HK-2 (cell line): ENCODE measurements at regions not wholly inside any gene's neighbourhood (a gene's known extent, or its start where the extent isn't known, plus 50 kb on each side); places are given as distances from the start of the nearest gene placed in this dataset.

Experiments
- DNase-seq: peaks from one replicate; pipeline ENCODE4 v3.0.0-alpha.2; 2018; ENCODE audit not compliant: unreplicated experiment

DNA sequence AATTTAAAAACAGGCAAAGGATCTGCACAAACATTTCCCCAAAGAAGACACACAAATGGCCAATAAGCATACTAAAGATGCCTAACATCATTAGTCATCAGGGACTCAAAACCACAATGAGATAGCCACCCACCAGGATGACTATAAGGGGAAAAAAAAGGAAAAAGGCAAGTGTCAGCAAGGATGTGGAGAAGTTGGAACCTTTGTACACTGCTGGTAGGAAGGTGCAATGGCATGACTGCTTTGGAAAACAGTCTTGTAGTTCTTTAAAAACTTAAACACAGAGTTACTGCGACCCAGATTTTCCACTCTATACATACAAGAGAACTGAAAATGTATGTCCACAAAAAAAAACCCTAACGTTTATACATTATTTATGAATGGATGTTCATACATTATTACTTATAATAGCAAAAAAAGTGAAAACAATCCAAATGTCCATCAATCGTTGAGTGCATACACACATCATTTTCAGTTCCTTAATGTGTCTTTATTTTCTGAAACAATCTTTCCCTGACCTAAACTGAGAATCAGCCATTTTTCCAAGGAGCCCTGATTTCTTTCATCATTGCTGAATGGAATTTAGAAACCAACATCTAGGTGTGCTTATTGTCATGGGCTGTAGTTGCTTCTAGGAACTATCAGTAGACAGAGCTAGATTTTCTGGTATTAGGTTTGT lies 64.7 kb upstream of the TLK1 start:
- peak; percentile 26 for DNase-seq

DNA sequence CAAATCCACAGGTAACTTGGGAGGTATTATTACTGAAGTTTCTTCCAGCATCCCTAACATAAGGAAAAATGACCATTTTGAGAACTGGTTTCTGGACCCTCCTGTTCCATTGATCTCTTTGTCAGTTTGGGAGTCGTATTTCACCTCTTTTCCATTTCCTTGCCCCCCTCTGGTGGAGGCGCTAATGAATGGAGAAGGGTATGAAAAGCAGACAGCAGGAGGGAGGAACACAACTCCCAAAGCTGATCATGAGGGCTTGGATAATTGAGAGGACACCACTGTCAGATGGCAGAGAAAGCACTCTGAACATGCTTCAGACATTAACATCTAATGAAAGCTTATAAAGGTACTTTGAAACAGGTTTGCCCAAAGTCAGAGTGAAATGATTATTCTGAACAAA lies 56.6 kb upstream of the TLK1 start:
- no peak for DNase-seq

DNA sequence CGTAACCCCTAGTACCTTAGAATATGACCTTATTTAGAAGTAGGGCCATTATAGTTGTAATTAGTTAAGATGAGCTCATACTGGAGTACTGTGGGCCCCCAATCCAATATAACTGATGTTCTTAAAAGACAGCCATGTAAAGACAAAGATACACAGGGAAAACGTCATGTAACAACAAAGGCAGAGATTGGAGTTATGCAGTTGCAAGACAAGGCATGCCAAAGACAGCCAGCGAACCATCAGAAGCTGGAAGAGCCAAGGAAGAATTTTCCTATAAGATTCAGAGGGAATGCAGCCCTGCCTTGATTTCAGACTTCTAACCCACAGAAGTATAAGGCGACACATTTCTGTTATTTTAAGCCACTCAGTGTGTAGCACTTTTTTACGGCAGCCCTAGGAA lies 55.9 kb upstream of the TLK1 start:
- no peak for DNase-seq

DNA sequence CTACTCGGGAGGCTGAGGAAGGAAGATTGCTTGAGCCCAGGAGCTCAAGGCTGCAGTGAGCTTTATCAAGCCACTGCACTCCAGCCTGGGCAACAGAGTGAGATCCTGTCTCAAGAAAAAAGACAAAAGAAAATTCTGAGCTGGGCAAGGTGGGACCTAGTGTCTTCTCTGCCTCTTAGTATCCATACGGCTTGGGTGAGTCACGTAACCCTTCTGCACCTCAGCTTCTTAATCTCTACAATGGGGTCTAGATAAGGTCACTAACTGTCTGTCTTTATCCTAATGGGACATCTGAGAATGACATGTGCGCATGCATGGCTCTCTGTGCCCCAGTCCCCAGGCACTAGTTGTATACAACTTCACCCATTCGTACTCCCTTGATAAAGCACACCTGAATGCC lies 53.4 kb upstream of the TLK1 start:
- no peak for DNase-seq

DNA sequence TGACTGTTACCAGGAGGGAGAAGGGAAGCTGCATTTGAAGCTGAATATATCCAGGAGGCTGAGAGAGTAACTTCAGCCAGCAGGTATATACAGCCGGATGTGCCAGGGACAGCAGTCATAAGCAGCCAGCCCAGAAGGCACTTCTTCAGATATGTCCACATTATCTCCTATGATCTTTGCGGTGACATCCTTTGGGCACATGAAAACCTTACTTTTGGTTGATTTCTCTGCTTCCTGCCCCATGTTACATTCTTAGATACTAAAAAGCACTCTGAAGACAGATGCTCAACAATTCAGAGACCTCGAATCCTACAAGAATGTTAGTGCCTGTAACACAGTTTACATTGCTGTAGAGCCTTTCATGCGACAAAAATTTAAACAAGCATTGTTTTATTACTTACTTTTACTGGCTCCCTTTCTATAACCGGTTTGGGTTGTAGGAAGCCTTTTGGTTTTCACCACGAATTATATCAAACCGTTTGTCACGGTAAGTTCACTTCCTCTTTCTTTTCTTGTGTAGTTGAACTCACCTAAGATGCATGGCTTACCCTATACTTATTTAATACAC lies 50.3 kb upstream of the TLK1 start:
- DNase-seq, result no peak
